Suprapubic skin (tissue), 4 donors: ENCODE measurements at regions not wholly inside any gene's neighbourhood (a gene's known extent, or its start where the extent isn't known, plus 50 kb on each side); places are given as distances from the start of the nearest gene placed in this dataset.

Experiments used
- EP300 ChIP-seq: sonication (generic); formaldehyde crosslinking; IDR thresholded peaks from one replicate; pipeline ENCODE4 v1.6.1; 2017; ENCODE audit warnings: antibody characterized with exemption
- POLR2A ChIP-seq, 2 donors: fragments of 450-650 bp; IDR thresholded peaks; one replicate each; pipeline ENCODE4 v1.6.1; 2017; ENCODE audit warnings: antibody characterized with exemption in 2 of 2, mild to moderate bottlenecking in 2 of 2, moderate library complexity in 2 of 2
- POLR2AphosphoS5 ChIP-seq, 3 donors: sonication (generic); formaldehyde crosslinking; IDR thresholded peaks; one replicate each; pipeline ENCODE4 v1.6.1; 2017; ENCODE audit warnings: antibody characterized with exemption in 3 of 3

DNA sequence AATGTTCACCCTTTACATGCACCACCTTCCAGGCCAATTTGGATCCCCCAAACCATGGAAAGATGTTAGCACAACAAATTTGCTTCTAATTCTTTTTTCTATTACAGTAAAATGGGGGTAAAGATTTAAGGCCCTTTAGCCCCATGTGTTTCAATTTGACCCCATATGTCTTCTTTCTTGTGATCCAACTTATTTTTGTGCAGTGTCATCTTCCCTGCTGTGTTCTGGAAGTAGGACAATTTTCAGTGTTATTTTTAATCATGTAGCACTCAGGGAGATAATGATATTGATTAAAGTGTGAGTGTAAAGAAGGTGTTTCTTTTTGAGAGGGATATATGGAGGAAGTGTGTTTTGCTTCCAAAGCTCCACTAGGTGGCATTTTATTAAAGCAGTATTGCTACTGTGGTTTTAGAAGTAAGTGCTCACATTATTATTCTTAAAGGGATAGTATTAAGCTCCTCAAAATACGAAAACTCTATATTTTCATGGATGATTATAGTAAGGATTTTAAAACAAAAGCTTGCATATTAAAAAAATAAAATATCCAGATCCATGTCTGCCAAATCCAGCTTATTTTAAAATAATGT is 118.7 kb upstream of the ATP10B start:
- TF ChIP-seq POLR2A (IDR thresholded peaks at IDR 0.05) = no peak
- TF ChIP-seq POLR2AphosphoS5 (IDR thresholded peaks at IDR 0.05) = no peak
- TF ChIP-seq EP300 = no peak
